HEK293T (cell line): ENCODE measurements at regions not wholly inside any gene's neighbourhood (a gene's known extent, or its start where the extent isn't known, plus 50 kb on each side); places are given as distances from the start of the nearest gene placed in this dataset.

ENCODE experiments used
- ARNT ChIP-seq: fragments of 450-650 bp; IDR thresholded peaks from 2 replicates; pipeline ENCODE4 v1.6.1; 2017; ENCODE audit warnings: mild to moderate bottlenecking
- BHLHE40 ChIP-seq: fragments of 450-650 bp; IDR thresholded peaks from 2 replicates; pipeline ENCODE4 v1.6.1; 2016; ENCODE audit warnings: mild to moderate bottlenecking, moderate library complexity, borderline replicate concordance
- ELF4 ChIP-seq: fragments of 450-650 bp; IDR thresholded peaks from 2 replicates; pipeline ENCODE4 v1.6.1; 2017; ENCODE audit warnings: antibody characterized with exemption
- HDGF ChIP-seq: fragments of 450-650 bp; IDR thresholded peaks from 2 replicates; pipeline ENCODE4 v1.6.1; 2017; ENCODE audit warnings: antibody characterized with exemption, borderline replicate concordance
- SP1 ChIP-seq: fragments of 450-650 bp; IDR thresholded peaks from 2 replicates; pipeline ENCODE4 v1.6.1; 2017
- TARDBP ChIP-seq: fragments of 450-650 bp; IDR thresholded peaks from 2 replicates; pipeline ENCODE4 v1.6.1; 2016
- ZNF384 ChIP-seq: fragments of 450-650 bp; IDR thresholded peaks from 2 replicates; pipeline ENCODE4 v1.6.1; 2016

- TF ChIP-seq ZNF384, result no peak
- no peak for TF ChIP-seq BHLHE40
- TF ChIP-seq HDGF, result no peak
- no peak for TF ChIP-seq SP1
- TF ChIP-seq TARDBP, result no peak
- TF ChIP-seq ARNT, result no peak
- TF ChIP-seq ELF4, result no peak
Observed at GRCh38 chr3:169026543-169027182, 636.8 kb downstream of the MECOM start.
